H1 (cell line): ENCODE measurements at regions not wholly inside any gene's neighbourhood (a gene's known extent, or its start where the extent isn't known, plus 50 kb on each side); places are given as distances from the start of the nearest gene placed in this dataset.

Source experiments
- CTCF ChIA-PET: fragments of 300-600 bp; sonication (Branson Sonifier 250); formaldehyde crosslinking; loops from one replicate; lab custom pipeline; 2021; ENCODE audit not compliant: partially characterized antibody; lab: Charles Lee
- POLR2A ChIA-PET: fragments of 300-600 bp; sonication (Branson Sonifier 250); formaldehyde crosslinking; loops from one replicate; lab custom pipeline; 2021; ENCODE audit warnings: inconsistent platforms; ENCODE audit not compliant: partially characterized antibody; lab: Charles Lee
- DNase-seq, 2 experiments: peaks; one replicate each; pipeline versions ENCODE4 v3.0.0 to v3.0.0-alpha.2; 2010 to 2022; ENCODE audit warnings: low spot score in 2 of 2, low read depth in 1 of 2, mixed read lengths in 1 of 2
- FAIRE-seq: peaks from 2 replicates; lab custom pipeline; 2011; peaks lifted over from hg19 to GRCh38; lab: Jason Lieb, UNC
- H2AFZ ChIP-seq: 2 replicates; pipeline ENCODE4 v1.8.1; 2012; ENCODE audit warnings: low read length, inconsistent platforms
- H2AK5ac ChIP-seq: 2 replicates; pipeline ENCODE4 v1.6.1; 2013; ENCODE audit warnings: low read depth, low read length
- H2BK120ac ChIP-seq: replicated peaks from 2 replicates; pipeline ENCODE3; 2013; ENCODE audit warnings: low read depth, low read length, inconsistent platforms
- H2BK12ac ChIP-seq: 2 replicates; pipeline ENCODE4 v1.6.1; 2013; ENCODE audit warnings: low read depth, low read length
- H2BK15ac ChIP-seq: 2 replicates; pipeline ENCODE4 v1.6.1; 2013; ENCODE audit warnings: low read length
- H2BK20ac ChIP-seq: 2 replicates; pipeline ENCODE4 v1.6.1; 2013; ENCODE audit warnings: low read length
- H2BK5ac ChIP-seq: 2 replicates; pipeline ENCODE4 v1.6.1; 2013; ENCODE audit warnings: low read depth, low read length
- H3K14ac ChIP-seq: 2 replicates; pipeline ENCODE4 v1.6.1; 2013; ENCODE audit warnings: inconsistent platforms; ENCODE audit not compliant: insufficient read length
- H3K18ac ChIP-seq: 2 replicates; pipeline ENCODE4 v1.6.1; 2013; ENCODE audit warnings: low read length; ENCODE audit errors: extremely low read depth
- H3K23ac ChIP-seq: 2 replicates; pipeline ENCODE4 v1.6.1; 2013; ENCODE audit warnings: inconsistent platforms; ENCODE audit not compliant: insufficient read length
- H3K23me2 ChIP-seq: 2 replicates; pipeline ENCODE4 v1.6.1; 2013; ENCODE audit warnings: low read depth, low read length
- H3K27ac ChIP-seq: 2 replicates; pipeline ENCODE4 v1.6.1; 2011; ENCODE audit warnings: low read depth, low read length, inconsistent platforms
- H3K27me3 ChIP-seq, 4 experiments: replicated peaks in 1 of 4; 1 replicate in 1 of 4; 2 replicates in 3 of 4; pipeline versions ENCODE4 v1.6.1 to v1.8.1; 2011 to 2013; ENCODE audit warnings: low read length in 3 of 4, mild to moderate bottlenecking in 3 of 4, inconsistent platforms in 2 of 4, mixed read lengths in 2 of 4, moderate library complexity in 1 of 4; ENCODE audit not compliant: control insufficient read depth in 3 of 4, insufficient read depth in 3 of 4; ENCODE audit errors: extremely low read depth in 1 of 4
- H3K36me3 ChIP-seq, 4 experiments: 2 replicates each; pipeline versions ENCODE4 v1.6.1 to v1.8.1; 2011 to 2013; ENCODE audit warnings: mild to moderate bottlenecking in 4 of 4, low read length in 3 of 4, moderate library complexity in 2 of 4, control low read depth in 1 of 4, inconsistent platforms in 1 of 4; ENCODE audit not compliant: insufficient read depth in 4 of 4, control insufficient read depth in 2 of 4
- H3K4ac ChIP-seq: replicated peaks from 2 replicates; pipeline ENCODE3; 2013; ENCODE audit warnings: low read length, low read depth, mixed read lengths, inconsistent platforms; ENCODE audit not compliant: insufficient read length
- H3K4me1 ChIP-seq, 4 experiments: replicated peaks in 1 of 4; 1 replicate in 1 of 4; 2 replicates in 3 of 4; pipeline versions ENCODE4 v1.6.1 to v1.8.1; 2011 to 2013; ENCODE audit warnings: low read length in 3 of 4, inconsistent platforms in 2 of 4, mixed read lengths in 1 of 4; ENCODE audit not compliant: insufficient read depth in 4 of 4, control insufficient read depth in 3 of 4
- H3K4me2 ChIP-seq, 2 experiments: 2 replicates each; pipeline versions ENCODE4 v1.6.1 to v1.8.1; 2011 to 2013; ENCODE audit warnings: low read depth in 2 of 2, low read length in 2 of 2, control low read depth in 1 of 2, inconsistent platforms in 1 of 2, mild to moderate bottlenecking in 1 of 2; ENCODE audit not compliant: insufficient read depth in 1 of 2
- H3K4me3 ChIP-seq, 4 experiments: fragments of 200-600, 300-600 bp in 1 of 4; sonication (generic), shearing (Covaris generic), sonication (Bioruptor Twin) in 1 of 4; 2 replicates each; pipeline versions ENCODE4 v1.5.1 to v1.8.1; 2011 to 2016; ENCODE audit warnings: low read length in 4 of 4, low read depth in 3 of 4, control low read depth in 2 of 4, inconsistent platforms in 2 of 4, mild to moderate bottlenecking in 2 of 4, mixed read lengths in 1 of 4, moderate library complexity in 1 of 4; ENCODE audit not compliant: insufficient read depth in 2 of 4; ENCODE audit errors: extremely low read depth in 1 of 4
- H3K56ac ChIP-seq: replicated peaks from 2 replicates; pipeline ENCODE3; 2013; ENCODE audit warnings: low read depth, mild to moderate bottlenecking, mixed read lengths, low read length, inconsistent platforms; ENCODE audit not compliant: insufficient read length
- H3K79me1 ChIP-seq: 2 replicates; pipeline ENCODE4 v1.6.1; 2013; ENCODE audit warnings: low read depth, low read length, control low read depth
- H3K79me2 ChIP-seq, 2 experiments: 2 replicates each; pipeline versions ENCODE4 v1.6.1 to v1.8.1; 2012 to 2013; ENCODE audit warnings: low read length in 2 of 2, mild to moderate bottlenecking in 2 of 2, inconsistent platforms in 1 of 2; ENCODE audit not compliant: insufficient read depth in 2 of 2, control insufficient read depth in 1 of 2
- H3K9ac ChIP-seq, 4 experiments: replicated peaks in 1 of 4; 1 replicate in 1 of 4; 2 replicates in 3 of 4; pipeline versions ENCODE4 v1.6.1 to v1.8.1; 2011 to 2013; ENCODE audit warnings: low read depth in 3 of 4, low read length in 3 of 4, control low read depth in 2 of 4, mild to moderate bottlenecking in 2 of 4, moderate library complexity in 2 of 4, inconsistent platforms in 1 of 4; ENCODE audit errors: extremely low read depth in 1 of 4
- H3K9me3 ChIP-seq, 2 experiments: 2 replicates each; pipeline versions ENCODE4 v1.6.1 to v1.8.1; 2012 to 2013; ENCODE audit warnings: mild to moderate bottlenecking in 2 of 2, moderate library complexity in 2 of 2, control low read depth in 1 of 2, inconsistent platforms in 1 of 2, low read depth in 1 of 2, low read length in 1 of 2, mixed read lengths in 1 of 2; ENCODE audit not compliant: insufficient read depth in 2 of 2
- H4K20me1 ChIP-seq, 2 experiments: replicated peaks in 1 of 2; 2 replicates each; pipeline versions ENCODE3 to v1.8.1; 2011 to 2013; ENCODE audit warnings: inconsistent platforms in 2 of 2, low read length in 2 of 2, mild to moderate bottlenecking in 1 of 2; ENCODE audit not compliant: insufficient read depth in 2 of 2, control insufficient read depth in 1 of 2
- H4K5ac ChIP-seq: 2 replicates; pipeline ENCODE4 v1.6.1; 2013; ENCODE audit warnings: low read length, low read depth, mixed read lengths, inconsistent platforms; ENCODE audit not compliant: insufficient read length
- H4K8ac ChIP-seq: 2 replicates; pipeline ENCODE4 v1.8.0; 2013; ENCODE audit warnings: mild to moderate bottlenecking, moderate library complexity, low read length, inconsistent platforms; ENCODE audit not compliant: insufficient read depth; ENCODE audit errors: extremely low read depth
- H4K91ac ChIP-seq: replicated peaks from 2 replicates; pipeline ENCODE3; 2013; ENCODE audit warnings: low read length, mixed read lengths, inconsistent platforms; ENCODE audit not compliant: insufficient read length
- ASH2L ChIP-seq: fragments of 200-600, 300-600 bp; sonication (generic); IDR thresholded peaks from one replicate; pipeline ENCODE4 v1.7.1; 2017; ENCODE audit warnings: low read length
- CBX8 ChIP-seq: fragments of 300-800, 300-1000 bp; sonication (generic); IDR thresholded peaks from 2 replicates; pipeline ENCODE4 v1.7.1; 2016; ENCODE audit warnings: low read depth, low read length, borderline replicate concordance
- CEBPB ChIP-seq: IDR thresholded peaks from 2 replicates; pipeline ENCODE4 v1.6.1; 2012; ENCODE audit warnings: low read depth, low read length
- EZH2 ChIP-seq: fragments of 200-600 bp; sonication (generic); IDR thresholded peaks from 2 replicates; pipeline ENCODE4 v1.7.1; 2012; ENCODE audit warnings: low read depth, mild to moderate bottlenecking, moderate library complexity, low read length, inconsistent platforms; ENCODE audit not compliant: severe bottlenecking
- HDAC2 ChIP-seq, 2 experiments: fragments of 300-600 bp in 1 of 2; sonication (generic) in 1 of 2; IDR thresholded peaks; 2 replicates each; pipeline ENCODE4 v1.6.1; 2011 to 2012; ENCODE audit warnings: low read depth in 2 of 2, low read length in 2 of 2, mild to moderate bottlenecking in 2 of 2, moderate library complexity in 2 of 2, borderline replicate concordance in 1 of 2, inconsistent platforms in 1 of 2
- JUN ChIP-seq: IDR thresholded peaks from 2 replicates; pipeline ENCODE4 v1.6.1; 2011; ENCODE audit warnings: low read depth, mild to moderate bottlenecking, improper control_type of control experiment, low read length
- KDM4A ChIP-seq: IDR thresholded peaks from one replicate; pipeline ENCODE4 v1.7.1; 2012; ENCODE audit warnings: low read depth, mild to moderate bottlenecking, moderate library complexity, low read length, inconsistent platforms; ENCODE audit not compliant: severe bottlenecking
- NRF1 ChIP-seq: IDR thresholded peaks from 2 replicates; pipeline ENCODE4 v1.6.1; 2011; ENCODE audit warnings: mild to moderate bottlenecking, low read depth, low read length, improper control_type of control experiment
- RFX5 ChIP-seq: IDR thresholded peaks from 2 replicates; pipeline ENCODE4 v1.6.1; 2011; ENCODE audit warnings: low read depth, low read length, improper control_type of control experiment, borderline replicate concordance
- TAF1 ChIP-seq: IDR thresholded peaks from 2 replicates; pipeline ENCODE4 v1.6.1; 2011; ENCODE audit warnings: mild to moderate bottlenecking, low read depth, low read length
- TAF7 ChIP-seq: optimal IDR thresholded peaks from 2 replicates; pipeline ENCODE3; 2011; ENCODE audit warnings: low read depth, mild to moderate bottlenecking, inconsistent platforms, low read length, moderate library complexity, borderline replicate concordance
- TCF12 ChIP-seq: IDR thresholded peaks from 2 replicates; pipeline ENCODE4 v1.6.1; 2011; ENCODE audit warnings: low read depth, mild to moderate bottlenecking, low read length
- WGBS, 2 experiments: shearing (Covaris generic) in 1 of 2; methylation state at CpG; one replicate each; pipeline versions ENCODE4 v1.1.6 to v1.1.7; 2013 to 2015; ENCODE audit warnings: low lambda C conversion rate in 2 of 2, mixed read lengths in 2 of 2, inconsistent platforms in 1 of 2, low coverage in 1 of 2, missing lambda C conversion rate in 1 of 2; ENCODE audit not compliant: insufficient replicate concordance in 2 of 2, insufficient coverage in 1 of 2, insufficient read length in 1 of 2; ENCODE audit errors: extremely low coverage in 1 of 2, missing lambda C conversion rate in 1 of 2; 5-methylcytosine and 5-hydroxymethylcytosine counted together
- TF ChIP-seq, protein P1 (sequence below): IDR thresholded peaks from 2 replicates; pipeline ENCODE4 v1.6.1; 2011; ENCODE audit warnings: low read length, improper control_type of control experiment

DNA sequence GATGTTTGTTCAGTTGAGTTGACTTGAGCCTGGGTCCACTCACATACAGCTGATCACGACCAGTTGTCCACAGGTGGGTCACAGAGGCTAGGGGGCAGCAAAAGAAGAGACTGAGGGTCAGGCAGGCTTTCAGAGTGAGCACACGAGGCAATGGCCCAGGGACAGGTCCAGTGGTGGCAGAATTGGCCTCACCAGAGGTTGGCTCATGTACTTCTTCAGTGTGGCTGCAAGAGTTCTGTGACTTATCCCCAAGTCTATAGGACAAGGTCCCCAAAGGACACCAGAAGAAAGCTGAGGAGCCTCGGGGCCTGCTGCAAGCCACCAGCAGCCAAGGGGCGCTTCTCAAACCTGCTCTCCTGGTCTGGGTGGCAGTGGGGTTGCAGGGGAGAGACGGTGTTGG is 219.8 kb downstream of the TFCP2L1 start:
- H4K5ac ChIP-seq: no peak overlapping the region
- H2BK15ac ChIP-seq: no peak overlapping the region
- no peak overlapping the region for H2BK12ac ChIP-seq
- FAIRE-seq (no peak), DNase-seq (no peak)
- no peak overlapping the region for H2AFZ ChIP-seq
- no peaks in the 10 kb centered on the region for H3K79me1 ChIP-seq
- H3K27me3 ChIP-seq: peaks cover 0 to 13% (median 2%) of the 10 kb centered on the region in 4 experiments; a peak in 3 of 7 replicates
- no peak overlapping the region for H3K18ac ChIP-seq
- CTCF ChIA-PET: interaction anchor here (1.1 to 2.7 kb wide), 4 partner anchors 14 to 384 kb away, joined by 4 to 13 read pairs (median 6); no protein-coding TSS in a partner anchor
- no peaks in the 10 kb centered on the region for H3K9me3 ChIP-seq
- H3K79me2 ChIP-seq: no peaks in the 10 kb centered on the region
- no peak overlapping the region for H3K9ac ChIP-seq
- no peak overlapping the region for H2BK5ac ChIP-seq
- POLR2A ChIA-PET: interaction anchor here (3.6 kb wide), 1 partner anchor 10 kb away, joined by 32 read pairs; no protein-coding TSS in a partner anchor
- no peak overlapping the region for H3K27ac ChIP-seq
- H3K4me1 ChIP-seq: peaks cover 0 to 15% (median 4%) of the 10 kb centered on the region in 4 experiments; a peak in 6 of 7 replicates
- H2BK120ac ChIP-seq: no peak overlapping the region
- H3K56ac ChIP-seq: no peak overlapping the region
- H4K91ac ChIP-seq: no peak overlapping the region
- no peak overlapping the region for H3K23ac ChIP-seq
- no peak overlapping the region for H3K4me2 ChIP-seq
- no peak overlapping the region for H3K4me3 ChIP-seq
- no peak overlapping the region for H2AK5ac ChIP-seq
- no peak overlapping the region for H2BK20ac ChIP-seq
- no peak overlapping the region for H4K8ac ChIP-seq
- H3K36me3 ChIP-seq: no peaks in the 10 kb centered on the region
- no peak overlapping the region for H3K14ac ChIP-seq
- H3K23me2 ChIP-seq: no peaks in the 10 kb centered on the region
- 88% methylated on average over 5 of the region's 5 CpGs; no CpG with 5 or more reads in 1 of the 2 experiments for WGBS, 2 experiments
- no peaks in the 10 kb centered on the region for H4K20me1 ChIP-seq
- no peak overlapping the region for H3K4ac ChIP-seq
- TF ChIP-seq TCF12 (no peak), EZH2 (no peak), KDM4A (no peak), TAF1 (no peak), RFX5 (no peak), HDAC2 (IDR thresholded peaks at IDR 0.05; ENCODE audit: borderline replicate concordance in 1 of 2, low read depth in 2 of 2, low read length in 2 of 2) (no peak), ASH2L (no peak), CBX8 (no peak), JUN (no peak), NRF1 (no peak), TAF7 (no peak), CEBPB (no peak)
- TF ChIP-seq, protein P1, sequence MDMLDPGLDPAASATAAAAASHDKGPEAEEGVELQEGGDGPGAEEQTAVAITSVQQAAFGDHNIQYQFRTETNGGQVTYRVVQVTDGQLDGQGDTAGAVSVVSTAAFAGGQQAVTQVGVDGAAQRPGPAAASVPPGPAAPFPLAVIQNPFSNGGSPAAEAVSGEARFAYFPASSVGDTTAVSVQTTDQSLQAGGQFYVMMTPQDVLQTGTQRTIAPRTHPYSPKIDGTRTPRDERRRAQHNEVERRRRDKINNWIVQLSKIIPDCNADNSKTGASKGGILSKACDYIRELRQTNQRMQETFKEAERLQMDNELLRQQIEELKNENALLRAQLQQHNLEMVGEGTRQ: no peak
